ENCODE measurements at regions not wholly inside any gene's neighbourhood (a gene's known extent, or its start where the extent isn't known, plus 50 kb on each side); places are given as distances from the start of the nearest gene placed in this dataset.

DNA sequence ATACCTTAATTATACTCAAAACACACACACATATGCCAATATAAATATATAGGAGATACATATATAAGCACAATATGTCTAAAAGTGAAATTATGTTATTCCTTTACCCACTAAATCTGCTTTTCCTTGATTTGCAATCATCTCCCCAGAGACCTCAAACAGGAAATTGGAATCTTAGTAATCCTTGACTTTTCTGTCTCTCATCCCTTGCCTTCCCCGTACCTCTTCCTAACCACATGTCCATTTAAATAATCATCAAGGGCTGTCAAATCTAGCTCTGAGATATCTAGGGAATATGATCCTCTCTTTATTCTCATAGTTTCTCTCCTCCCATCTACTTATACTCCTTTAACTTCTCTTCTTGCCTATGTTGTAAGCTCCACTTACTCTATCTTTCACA, 336.6 kb downstream of the HGF start:
- TF ChIP-seq, protein P1, sequence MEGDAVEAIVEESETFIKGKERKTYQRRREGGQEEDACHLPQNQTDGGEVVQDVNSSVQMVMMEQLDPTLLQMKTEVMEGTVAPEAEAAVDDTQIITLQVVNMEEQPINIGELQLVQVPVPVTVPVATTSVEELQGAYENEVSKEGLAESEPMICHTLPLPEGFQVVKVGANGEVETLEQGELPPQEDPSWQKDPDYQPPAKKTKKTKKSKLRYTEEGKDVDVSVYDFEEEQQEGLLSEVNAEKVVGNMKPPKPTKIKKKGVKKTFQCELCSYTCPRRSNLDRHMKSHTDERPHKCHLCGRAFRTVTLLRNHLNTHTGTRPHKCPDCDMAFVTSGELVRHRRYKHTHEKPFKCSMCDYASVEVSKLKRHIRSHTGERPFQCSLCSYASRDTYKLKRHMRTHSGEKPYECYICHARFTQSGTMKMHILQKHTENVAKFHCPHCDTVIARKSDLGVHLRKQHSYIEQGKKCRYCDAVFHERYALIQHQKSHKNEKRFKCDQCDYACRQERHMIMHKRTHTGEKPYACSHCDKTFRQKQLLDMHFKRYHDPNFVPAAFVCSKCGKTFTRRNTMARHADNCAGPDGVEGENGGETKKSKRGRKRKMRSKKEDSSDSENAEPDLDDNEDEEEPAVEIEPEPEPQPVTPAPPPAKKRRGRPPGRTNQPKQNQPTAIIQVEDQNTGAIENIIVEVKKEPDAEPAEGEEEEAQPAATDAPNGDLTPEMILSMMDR (IDR thresholded peaks at IDR 0.05; ENCODE audit: insufficient read depth, low read depth, low read length), result no peak
- TF ChIP-seq EZH2 (IDR thresholded peaks at IDR 0.05; ENCODE audit: insufficient read depth, low read length), result no peak

All from astrocyte (in vitro differentiated cells and primary cell).